ENCODE measurements at regions not wholly inside any gene's neighbourhood (a gene's known extent, or its start where the extent isn't known, plus 50 kb on each side); places are given as distances from the start of the nearest gene placed in this dataset.

- TF ChIP-seq CTCF (IDR thresholded peaks at IDR 0.05) (no peak), POLR2A (IDR thresholded peaks at IDR 0.05) (no peak)
These were observed 449.6 kb downstream of the GPATCH2 start for GRCh38 chr1:217181176-217181746.

All from adrenal gland (tissue), 5 donors.